Activated naive CD4-positive, alpha-beta T cell treated with anti-CD3 and anti-CD28 coated beads for 36 hours (primary cell): ENCODE measurements at regions not wholly inside any gene's neighbourhood (a gene's known extent, or its start where the extent isn't known, plus 50 kb on each side); places are given as distances from the start of the nearest gene placed in this dataset.
"Not testable (repeated sequence)": the region's sequence is repeated elsewhere in the genome, so short reads cannot be mapped to it uniquely, and the experiment has no call there.

Experiments
- CTCF ChIA-PET: fragments of 350-600 bp; sonication (Branson Sonifier 250); formaldehyde crosslinking; loops from one replicate; lab custom pipeline; 2021; ENCODE audit warnings: antibody characterized with exemption; lab: Charles Lee
- DNase-seq: peaks from one replicate; pipeline ENCODE4 v3.0.0-alpha.2; 2020
- H3K27ac Mint-ChIP-seq: one replicate; pipeline ENCODE4 v1.8.0; 2021; ENCODE audit warnings: mild to moderate bottlenecking, mixed read lengths
- H3K27me3 Mint-ChIP-seq: one replicate; pipeline ENCODE4 v1.8.0; 2021; ENCODE audit warnings: low read depth, mixed read lengths
- H3K36me3 Mint-ChIP-seq: one replicate; pipeline ENCODE4 v1.8.0; 2021; ENCODE audit warnings: low read depth, mixed read lengths
- H3K4me1 Mint-ChIP-seq: one replicate; pipeline ENCODE4 v1.8.0; 2021; ENCODE audit warnings: low read depth, mixed read lengths
- H3K4me3 Mint-ChIP-seq: one replicate; pipeline ENCODE4 v1.8.0; 2021; ENCODE audit warnings: mild to moderate bottlenecking, moderate library complexity, mixed read lengths
- H3K9me3 Mint-ChIP-seq: one replicate; pipeline ENCODE4 v1.8.0; 2021; ENCODE audit warnings: mixed read lengths
- intact Hi-C: fragments of 100-400 bp; cut with micrococcal nuclease; formaldehyde crosslinking; loops from one replicate; pipeline ENCODE4 v1.15.1; 2023

GRCh38 chr7:94154858-94155257 is 150.7 kb upstream of the BET1 start:
- intact Hi-C loops: no loop called here
- H3K4me1 Mint-ChIP-seq: no peaks in the 10 kb centered on the region
- peaks cover 8% of the 10 kb centered on the region for H3K27me3 Mint-ChIP-seq
- no peaks in the 10 kb centered on the region for H3K36me3 Mint-ChIP-seq
- no peak overlapping the region for H3K27ac Mint-ChIP-seq
- CTCF ChIA-PET: no interaction called here
- no peak overlapping the region for H3K4me3 Mint-ChIP-seq
- H3K9me3 Mint-ChIP-seq: no peaks in the 10 kb centered on the region
- no peak for DNase-seq

- DNase-seq, H3K27ac Mint-ChIP-seq, H3K4me3 Mint-ChIP-seq, H3K9me3 Mint-ChIP-seq, H3K27me3 Mint-ChIP-seq, H3K36me3 Mint-ChIP-seq, intact Hi-C loops, H3K4me1 Mint-ChIP-seq, CTCF ChIA-PET: not testable (repeated sequence)
Measured at GRCh38 chr7:94157659-94158306, 153.6 kb upstream of the BET1 start.

- peaks cover 3% of the 10 kb centered on the region for H3K9me3 Mint-ChIP-seq
- intact Hi-C loops: no loop called here
- H3K27me3 Mint-ChIP-seq: peaks cover 2% of the 10 kb centered on the region
- CTCF ChIA-PET: interaction anchor here (0.6 kb wide), 1 partner anchor 362 kb away, joined by 3 read pairs; no protein-coding TSS in a partner anchor
- H3K4me1 Mint-ChIP-seq: peaks cover 3% of the 10 kb centered on the region
- H3K27ac Mint-ChIP-seq: no peak overlapping the region
- no peak overlapping the region for H3K4me3 Mint-ChIP-seq
- H3K36me3 Mint-ChIP-seq: no peaks in the 10 kb centered on the region
- no peak for DNase-seq
Measured at GRCh38 chr7:94160719-94161435, 156.7 kb upstream of the BET1 start.

GRCh38 chr7:94161476-94161875 is 157.3 kb upstream of the BET1 start:
- no peak for DNase-seq
- no peak overlapping the region for H3K27ac Mint-ChIP-seq
- CTCF ChIA-PET: no interaction called here
- H3K27me3 Mint-ChIP-seq: peaks cover 2% of the 10 kb centered on the region
- no peaks in the 10 kb centered on the region for H3K36me3 Mint-ChIP-seq
- peaks cover 3% of the 10 kb centered on the region for H3K9me3 Mint-ChIP-seq
- H3K4me1 Mint-ChIP-seq: peaks cover 3% of the 10 kb centered on the region
- intact Hi-C loops: no loop called here
- no peak overlapping the region for H3K4me3 Mint-ChIP-seq

- no peak overlapping the region for H3K27ac Mint-ChIP-seq
- no peaks in the 10 kb centered on the region for H3K36me3 Mint-ChIP-seq
- H3K9me3 Mint-ChIP-seq: peaks cover 3% of the 10 kb centered on the region
- CTCF ChIA-PET: no interaction called here
- DNase-seq: no peak
- H3K4me3 Mint-ChIP-seq: no peak overlapping the region
- intact Hi-C loops: no loop called here
- H3K4me1 Mint-ChIP-seq: peaks cover 4% of the 10 kb centered on the region
- H3K27me3 Mint-ChIP-seq: peaks cover 16% of the 10 kb centered on the region
Measured at GRCh38 chr7:94169682-94170081, 165.5 kb upstream of the BET1 start.

GRCh38 chr7:94170836-94171235 is 166.7 kb upstream of the BET1 start:
- Mint-ChIP-seq H3K9me3 (no peaks in the 10 kb centered on the region), H3K4me3 (no peak overlapping the region)
- CTCF ChIA-PET: interaction anchor here (0.5 kb wide), 1 partner anchor 279 kb away, joined by 7 read pairs; no protein-coding TSS in a partner anchor

GRCh38 chr7:94173436-94173835 is 169.3 kb upstream of the BET1 start:
- Mint-ChIP-seq H3K4me3 (no peak overlapping the region), H3K36me3 (no peaks in the 10 kb centered on the region), H3K4me1 (peaks cover 4% of the 10 kb centered on the region), H3K27ac (no peak overlapping the region), H3K9me3 (no peaks in the 10 kb centered on the region), H3K27me3 (peaks cover 11% of the 10 kb centered on the region)
- CTCF ChIA-PET: no interaction called here
- no peak for DNase-seq
- intact Hi-C loops: no loop called here

More at GRCh38 chr7:94170836-94171235, 166.7 kb upstream of the BET1 start:
- H3K27me3 Mint-ChIP-seq: peaks cover 13% of the 10 kb centered on the region
- no peaks in the 10 kb centered on the region for H3K36me3 Mint-ChIP-seq
- H3K4me1 Mint-ChIP-seq: peaks cover 4% of the 10 kb centered on the region
- intact Hi-C loops: no loop called here
- DNase-seq: no peak
- H3K27ac Mint-ChIP-seq: no peak overlapping the region

GRCh38 chr7:94174375-94174774 is 170.2 kb upstream of the BET1 start:
- H3K4me3 Mint-ChIP-seq: no peak overlapping the region
- DNase-seq: no peak
- peaks cover 4% of the 10 kb centered on the region for H3K4me1 Mint-ChIP-seq
- CTCF ChIA-PET: no interaction called here
- H3K36me3 Mint-ChIP-seq: no peaks in the 10 kb centered on the region
- H3K9me3 Mint-ChIP-seq: no peaks in the 10 kb centered on the region
- intact Hi-C loops: no loop called here
- H3K27me3 Mint-ChIP-seq: peaks cover 11% of the 10 kb centered on the region
- no peak overlapping the region for H3K27ac Mint-ChIP-seq

GRCh38 chr7:94174956-94175355 is 170.8 kb upstream of the BET1 start:
- Mint-ChIP-seq H3K27me3 (peaks cover 7% of the 10 kb centered on the region), H3K27ac (no peak overlapping the region), H3K4me3 (no peak overlapping the region), H3K4me1 (peaks cover 4% of the 10 kb centered on the region), H3K9me3 (no peaks in the 10 kb centered on the region), H3K36me3 (no peaks in the 10 kb centered on the region)
- CTCF ChIA-PET: no interaction called here
- intact Hi-C loops: no loop called here
- no peak for DNase-seq

GRCh38 chr7:94176694-94177200 is 172.6 kb upstream of the BET1 start:
- Mint-ChIP-seq H3K27me3 (peaks cover 7% of the 10 kb centered on the region), H3K9me3 (no peaks in the 10 kb centered on the region), H3K27ac (no peak overlapping the region), H3K36me3 (no peaks in the 10 kb centered on the region), H3K4me1 (no peaks in the 10 kb centered on the region), H3K4me3 (no peak overlapping the region)
- intact Hi-C loops: no loop called here
- CTCF ChIA-PET: no interaction called here
- DNase-seq: no peak

GRCh38 chr7:94177441-94177840 is 173.3 kb upstream of the BET1 start:
- no peak overlapping the region for H3K27ac Mint-ChIP-seq

GRCh38 chr7:94178230-94178629 is 174.1 kb upstream of the BET1 start:
- H3K36me3 Mint-ChIP-seq: no peaks in the 10 kb centered on the region
- CTCF ChIA-PET: no interaction called here
- intact Hi-C loops: no loop called here
- no peak for DNase-seq
- H3K27ac Mint-ChIP-seq: no peak overlapping the region
- no peak overlapping the region for H3K4me3 Mint-ChIP-seq
- H3K9me3 Mint-ChIP-seq: no peaks in the 10 kb centered on the region
- no peaks in the 10 kb centered on the region for H3K4me1 Mint-ChIP-seq
- H3K27me3 Mint-ChIP-seq: peaks cover 5% of the 10 kb centered on the region

More at GRCh38 chr7:94177441-94177840, 173.3 kb upstream of the BET1 start:
- H3K4me3 Mint-ChIP-seq: no peak overlapping the region
- intact Hi-C loops: no loop called here
- H3K36me3 Mint-ChIP-seq: no peaks in the 10 kb centered on the region
- H3K27me3 Mint-ChIP-seq: peaks cover 7% of the 10 kb centered on the region
- DNase-seq: no peak
- CTCF ChIA-PET: no interaction called here
- H3K4me1 Mint-ChIP-seq: no peaks in the 10 kb centered on the region
- H3K9me3 Mint-ChIP-seq: no peaks in the 10 kb centered on the region

- intact Hi-C loops: no loop called here
- CTCF ChIA-PET: no interaction called here
Measured at GRCh38 chr7:94179466-94179865, 175.3 kb upstream of the BET1 start.

More at GRCh38 chr7:94179466-94179865, 175.3 kb upstream of the BET1 start:
- Mint-ChIP-seq H3K27ac (no peak overlapping the region), H3K27me3 (no peaks in the 10 kb centered on the region), H3K4me1 (no peaks in the 10 kb centered on the region), H3K36me3 (no peaks in the 10 kb centered on the region), H3K4me3 (no peak overlapping the region), H3K9me3 (no peaks in the 10 kb centered on the region)
- no peak for DNase-seq
